Ammon's horn (tissue), 1 donor: ENCODE measurements at regions not wholly inside any gene's neighbourhood (a gene's known extent, or its start where the extent isn't known, plus 50 kb on each side); places are given as distances from the start of the nearest gene placed in this dataset.
"Not testable (repeated sequence)": the region's sequence is repeated elsewhere in the genome, so short reads cannot be mapped to it uniquely, and the experiment has no call there.

Experiments
- DNase-seq: peaks from one replicate; pipeline ENCODE4 v3.0.0-alpha.2; 2016; ENCODE audit warnings: low spot score

GRCh38 chr3:102686792-102687191, 252.0 kb downstream of the ZPLD1 start:
- DNase-seq: no peak

- no peak for DNase-seq
Observed at GRCh38 chr3:102687851-102688555, 253.2 kb downstream of the ZPLD1 start.

DNA sequence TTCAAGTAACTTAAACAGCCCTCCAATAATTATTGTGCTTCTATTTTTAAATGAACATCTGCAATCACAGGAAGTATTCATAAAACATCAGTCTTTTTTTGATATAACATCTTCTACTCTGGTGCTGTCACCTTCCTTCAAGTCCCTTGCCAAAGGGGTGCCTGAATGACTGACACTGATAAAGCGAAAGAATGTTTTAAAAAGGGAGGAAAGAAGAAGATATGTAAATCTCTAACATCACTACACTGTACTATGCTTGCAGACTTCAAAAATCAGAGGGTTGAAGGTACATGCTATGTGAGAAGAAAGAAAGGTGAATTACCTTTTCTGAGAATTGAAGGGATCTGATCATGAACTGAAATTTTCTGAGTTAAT, 253.7 kb downstream of the ZPLD1 start:
- DNase-seq: no peak

GRCh38 chr3:102691507-102691906, 256.7 kb downstream of the ZPLD1 start:
- no peak for DNase-seq

DNA sequence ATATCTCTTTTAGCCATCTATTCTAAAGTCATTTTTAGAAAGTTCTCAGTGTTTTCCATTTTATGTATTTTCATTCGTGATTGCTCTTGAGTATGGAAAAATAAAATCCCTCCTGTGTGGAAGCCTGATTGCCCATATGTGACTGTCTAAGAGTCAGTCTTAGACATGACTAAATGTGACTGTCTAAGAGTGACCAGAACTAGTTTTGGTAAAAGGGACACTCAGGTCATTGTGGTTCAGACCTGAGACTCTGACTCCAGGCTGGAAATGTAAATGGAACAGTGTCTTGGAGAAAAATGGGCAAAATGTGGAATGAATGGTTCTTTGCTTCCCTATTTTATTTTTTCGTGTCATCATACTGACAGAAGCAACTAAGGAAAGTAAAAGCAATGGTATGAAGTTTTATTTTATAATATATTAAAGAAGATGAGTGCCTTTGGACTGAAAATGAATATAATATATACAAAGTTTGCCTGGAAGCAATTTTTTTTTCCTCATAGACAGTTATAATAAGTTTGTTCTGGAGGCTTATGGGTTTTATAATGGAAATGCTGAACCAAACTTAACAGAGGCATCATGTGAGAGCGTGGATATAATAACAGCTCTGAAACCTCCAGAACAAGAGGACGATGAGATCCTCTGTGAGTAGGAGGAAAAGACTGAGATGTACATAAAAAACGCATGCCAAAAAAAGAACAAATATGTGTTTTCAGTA, 264.4 kb downstream of the ZPLD1 start:
- DNase-seq: no peak

GRCh38 chr3:102699819-102700140, 265.0 kb downstream of the ZPLD1 start:
- DNase-seq: no peak

DNA sequence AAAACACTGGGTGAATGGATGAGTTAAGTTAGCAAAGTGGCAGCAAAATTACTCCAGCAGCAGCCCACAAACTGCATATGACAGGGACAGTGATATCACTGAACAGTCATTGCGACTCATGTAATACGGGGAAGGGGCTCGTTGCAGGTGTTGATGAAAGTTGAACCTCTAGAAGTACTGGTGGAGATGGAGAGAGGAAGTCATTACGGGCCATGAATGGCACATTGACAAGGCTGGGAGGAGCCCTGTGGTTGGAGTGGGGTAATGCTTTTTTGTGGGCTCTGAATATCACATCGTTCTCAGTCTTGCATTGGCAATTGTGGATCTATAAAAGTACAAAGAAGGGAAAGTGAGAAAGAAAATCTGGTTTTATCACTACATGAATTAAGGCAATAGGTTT, 278.1 kb downstream of the ZPLD1 start:
- no peak for DNase-seq

GRCh38 chr3:102714567-102714966, 279.8 kb downstream of the ZPLD1 start:
- no peak for DNase-seq

- no peak for DNase-seq
Observed at GRCh38 chr3:102715030-102715697, 280.3 kb downstream of the ZPLD1 start.

- DNase-seq: no peak
Observed at GRCh38 chr3:102718651-102719050, 283.8 kb downstream of the ZPLD1 start.

GRCh38 chr3:102722317-102722716, 287.5 kb downstream of the ZPLD1 start:
- DNase-seq: no peak

GRCh38 chr3:102727340-102727739, 292.5 kb downstream of the ZPLD1 start:
- no peak for DNase-seq

DNA sequence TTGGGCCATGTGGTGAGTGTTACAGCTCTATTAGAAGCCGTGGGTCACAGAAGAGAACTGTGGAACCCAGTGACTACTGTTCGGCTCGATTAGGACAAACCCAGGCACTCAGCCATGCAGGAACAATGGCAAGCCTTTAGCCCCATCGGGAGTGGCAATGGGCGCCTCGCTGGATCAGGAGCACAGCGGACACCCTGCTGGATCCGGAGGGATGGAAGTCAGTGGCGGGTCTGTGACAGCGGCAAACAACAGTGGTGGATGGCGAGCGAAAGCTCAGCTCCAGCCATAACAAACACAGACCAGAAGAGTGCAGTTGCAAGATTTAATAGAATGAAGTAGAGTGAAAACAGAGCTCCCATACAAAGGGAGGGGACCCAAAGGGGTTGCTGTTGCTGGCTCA, 297.8 kb downstream of the ZPLD1 start:
- DNase-seq: not testable (repeated sequence)

DNA sequence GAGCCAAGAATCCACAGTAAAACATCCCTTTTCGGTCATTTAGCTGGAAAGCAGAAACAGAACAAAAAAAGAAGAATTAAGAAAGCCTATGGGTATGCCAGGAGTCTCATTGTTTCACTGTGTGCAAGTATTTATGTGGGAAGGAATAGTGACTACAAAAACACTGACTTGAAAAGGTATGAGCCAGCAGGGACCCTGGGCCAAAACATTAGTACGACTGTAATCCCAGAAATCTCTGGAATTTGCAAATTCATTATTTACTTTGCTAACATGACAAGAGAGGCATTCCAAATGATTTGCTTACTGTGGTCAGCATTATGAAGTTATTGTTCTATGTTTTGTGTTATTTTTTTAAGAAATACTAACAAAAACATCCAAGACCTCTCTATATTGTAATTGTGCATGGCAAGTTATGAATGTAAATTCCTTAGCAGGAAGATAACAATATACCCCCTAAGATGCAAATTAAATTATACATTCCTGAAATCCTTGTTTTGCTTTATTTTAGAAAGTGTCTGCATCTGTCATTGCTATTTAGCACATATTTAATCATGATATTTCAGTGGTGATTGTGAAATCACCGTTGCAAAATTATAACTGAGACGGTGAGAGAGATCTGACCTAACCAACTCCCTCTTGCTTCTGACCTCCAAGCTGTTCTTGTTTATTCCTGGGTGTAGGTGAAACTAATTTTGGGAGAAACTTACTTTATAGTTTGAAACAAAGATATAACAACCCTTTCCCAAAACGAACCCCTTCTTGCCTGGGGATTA, 299.2 kb downstream of the ZPLD1 start:
- no peak for DNase-seq

DNA sequence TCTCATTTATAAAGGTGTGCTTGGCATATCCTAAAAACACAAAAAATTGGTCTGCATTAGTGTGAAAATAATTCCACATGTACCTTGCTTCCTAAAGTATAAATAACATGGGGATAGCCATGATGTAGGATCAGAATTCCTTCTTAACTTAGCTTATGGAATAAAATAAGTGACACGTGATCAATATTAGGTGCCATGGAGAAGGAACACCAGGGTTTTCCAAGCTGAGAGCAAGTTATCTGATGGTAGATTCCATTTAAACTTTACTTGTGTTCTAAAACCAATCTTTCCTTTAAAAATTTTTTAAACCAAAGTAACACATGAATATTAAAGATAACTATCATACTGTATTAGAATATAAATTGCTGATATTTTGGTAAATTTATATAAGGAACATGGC, 300.5 kb downstream of the ZPLD1 start:
- DNase-seq: no peak

DNA sequence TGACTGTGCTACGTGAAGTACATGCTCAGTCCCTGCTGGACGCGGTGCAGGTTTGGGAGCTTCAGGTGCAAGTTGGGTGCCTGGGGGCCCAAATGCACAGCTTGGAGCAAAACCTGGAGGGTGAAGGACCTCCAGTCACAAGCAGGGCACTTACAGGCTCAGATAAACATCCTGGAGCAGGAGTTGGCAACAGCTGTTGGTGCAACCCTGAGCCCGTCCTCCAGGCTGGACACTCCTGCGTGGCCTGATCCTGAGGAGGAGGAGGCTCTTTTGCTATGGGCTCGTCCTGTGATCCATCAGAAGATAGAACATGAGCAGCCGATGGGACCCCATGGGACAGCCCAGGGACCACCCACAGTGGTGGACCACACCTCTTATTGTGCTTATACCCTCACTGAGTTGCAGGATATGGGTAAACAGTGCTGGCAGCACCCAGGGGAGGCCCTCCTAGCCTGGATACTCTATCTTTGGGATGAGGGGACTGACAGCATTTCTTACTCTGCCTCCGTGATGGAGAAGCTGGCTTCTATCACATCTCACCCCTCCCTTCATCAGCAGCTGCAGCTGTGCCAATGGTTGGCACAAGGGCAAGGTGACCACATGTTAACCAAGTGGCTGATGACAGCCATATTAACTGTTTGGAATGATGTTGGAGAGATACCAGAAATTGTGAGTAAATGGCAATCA, 301.6 kb downstream of the ZPLD1 start:
- DNase-seq: no peak

- no peak for DNase-seq
Observed at GRCh38 chr3:102736975-102737304, 302.1 kb downstream of the ZPLD1 start.

DNA sequence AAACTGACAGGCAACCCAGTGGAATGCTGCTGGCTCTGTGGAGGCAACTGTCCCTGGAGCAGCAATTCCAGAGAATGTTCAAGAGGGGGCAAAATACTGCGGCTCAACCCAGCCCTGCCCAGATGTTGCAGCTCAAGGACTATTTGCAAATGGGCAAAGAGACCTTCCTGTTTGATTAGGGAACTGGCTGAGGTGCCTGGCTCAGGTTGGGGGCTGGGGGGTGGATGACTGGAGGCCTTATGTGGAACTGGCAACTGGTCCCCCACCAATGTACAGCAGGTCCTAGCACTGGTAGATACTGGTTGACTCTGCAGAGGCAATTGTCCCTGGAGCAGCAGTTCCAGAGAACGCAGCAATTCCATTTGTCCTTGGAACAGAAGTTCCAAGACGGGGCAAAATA, 302.5 kb downstream of the ZPLD1 start:
- DNase-seq: no peak

DNA sequence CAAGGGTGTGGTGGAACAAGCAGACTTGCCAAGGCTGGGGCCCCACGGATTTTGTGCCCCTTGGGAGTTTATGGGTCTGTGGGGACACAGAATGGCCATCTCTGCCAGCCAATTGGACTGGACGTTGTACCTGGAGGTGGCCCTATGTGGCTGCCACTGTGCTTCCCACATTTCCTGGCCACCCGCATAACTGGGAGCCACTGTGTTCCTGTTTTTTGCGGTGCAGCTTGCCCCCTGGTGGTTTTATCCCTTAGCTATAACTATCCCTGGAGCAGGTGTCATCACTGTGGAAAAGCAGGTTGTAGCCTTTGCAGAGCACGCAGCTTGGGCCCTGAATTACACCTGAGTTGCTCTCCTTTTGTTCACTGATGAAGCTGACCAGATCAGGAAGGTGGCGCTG, 306.3 kb downstream of the ZPLD1 start:
- no peak for DNase-seq

DNA sequence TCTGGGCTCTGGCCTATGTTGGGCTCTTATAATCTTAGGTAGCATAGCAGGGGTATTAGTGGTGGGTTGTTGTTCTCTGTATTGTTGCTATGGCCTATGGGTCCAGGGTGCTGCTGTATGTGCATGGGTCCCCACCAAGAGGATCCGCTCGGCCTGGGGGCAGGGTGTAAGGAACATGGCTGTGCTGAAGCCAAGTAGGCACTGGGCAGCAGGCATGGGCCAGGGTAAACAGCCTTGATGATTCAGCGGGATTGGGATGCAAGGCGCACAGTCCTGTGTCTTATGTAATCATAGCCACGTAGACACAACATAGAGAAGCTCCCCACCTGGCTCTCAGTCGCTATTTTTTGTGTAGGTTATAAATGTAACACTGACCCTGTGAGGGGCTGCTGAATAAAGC, 306.9 kb downstream of the ZPLD1 start:
- DNase-seq: no peak

DNA sequence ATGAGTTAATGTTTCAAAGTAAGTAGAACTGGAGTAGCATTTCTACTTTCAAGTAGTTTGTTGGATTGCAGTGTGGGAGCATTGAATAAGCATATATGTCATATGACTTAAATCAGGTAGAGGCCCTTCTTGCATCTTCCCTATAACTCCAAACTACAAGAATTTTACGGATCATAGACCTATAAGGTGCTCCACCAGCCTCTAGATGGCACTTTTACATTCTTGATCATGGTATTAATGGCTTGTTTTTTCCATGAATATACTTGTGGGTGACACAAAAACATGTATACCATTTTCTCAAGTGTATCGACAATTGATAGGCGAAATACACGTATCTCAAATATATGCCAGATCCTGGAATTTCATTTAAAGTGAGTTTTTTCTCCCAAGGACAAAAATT, 311.1 kb downstream of the ZPLD1 start:
- no peak for DNase-seq

GRCh38 chr3:102747611-102748010, 312.8 kb downstream of the ZPLD1 start:
- DNase-seq: no peak
